ENCODE measurements at regions not wholly inside any gene's neighbourhood (a gene's known extent, or its start where the extent isn't known, plus 50 kb on each side); places are given as distances from the start of the nearest gene placed in this dataset.

DNA sequence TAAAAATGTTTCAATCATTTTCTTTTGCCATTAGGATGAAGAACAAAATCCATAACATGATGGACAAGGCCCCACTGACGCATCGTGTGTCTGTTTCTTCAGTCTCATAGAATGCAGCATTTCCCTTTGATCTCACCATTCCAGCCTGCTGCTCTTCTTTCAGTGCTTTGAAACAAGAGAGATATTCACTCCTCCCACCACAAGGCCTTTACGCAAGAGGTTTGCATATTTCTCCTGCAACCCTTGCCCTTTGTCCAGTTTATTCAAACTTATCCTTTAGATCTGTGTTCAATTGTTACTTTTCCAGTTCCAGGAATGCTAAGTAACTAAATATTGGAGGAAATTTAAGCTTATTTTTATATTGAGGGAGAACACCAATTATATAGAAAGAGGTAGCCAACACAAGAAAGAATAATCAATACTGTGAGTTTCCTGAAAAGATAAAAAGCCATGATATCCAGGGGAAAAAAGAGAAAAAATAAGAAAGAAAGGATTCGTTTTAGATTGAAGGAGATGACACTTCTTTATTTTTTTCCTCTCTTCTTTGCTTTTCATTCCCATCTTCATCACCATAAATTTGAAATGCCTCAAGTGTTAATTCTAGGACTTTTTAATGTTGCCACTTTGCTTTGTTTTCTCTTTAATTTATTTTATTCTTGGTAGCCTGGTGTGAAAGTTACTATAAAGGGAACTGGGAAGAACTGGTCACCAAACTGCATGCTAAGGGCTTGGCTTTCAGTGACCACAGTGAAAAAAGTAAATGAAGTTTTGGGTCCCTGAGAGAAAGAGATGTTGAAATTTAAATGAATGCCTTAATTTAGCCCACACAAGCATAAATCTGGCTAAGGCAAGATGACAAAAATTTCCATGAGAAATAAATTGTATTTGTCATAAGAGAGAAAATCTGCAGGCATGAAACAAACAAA lies 102.1 kb downstream of the KIF2B start:
- TF ChIP-seq CTCF (IDR thresholded peaks at IDR 0.05; ENCODE audit: poor library complexity, severe bottlenecking), result no peak
- no peak for TF ChIP-seq POLR2AphosphoS5 (IDR thresholded peaks at IDR 0.05)
- no peak for TF ChIP-seq EP300 (conservative IDR thresholded peaks at IDR 0.05; ENCODE audit: poor library complexity, severe bottlenecking)
- TF ChIP-seq RAD21 (conservative IDR thresholded peaks at IDR 0.05), result no peak
- TF ChIP-seq, protein P1, sequence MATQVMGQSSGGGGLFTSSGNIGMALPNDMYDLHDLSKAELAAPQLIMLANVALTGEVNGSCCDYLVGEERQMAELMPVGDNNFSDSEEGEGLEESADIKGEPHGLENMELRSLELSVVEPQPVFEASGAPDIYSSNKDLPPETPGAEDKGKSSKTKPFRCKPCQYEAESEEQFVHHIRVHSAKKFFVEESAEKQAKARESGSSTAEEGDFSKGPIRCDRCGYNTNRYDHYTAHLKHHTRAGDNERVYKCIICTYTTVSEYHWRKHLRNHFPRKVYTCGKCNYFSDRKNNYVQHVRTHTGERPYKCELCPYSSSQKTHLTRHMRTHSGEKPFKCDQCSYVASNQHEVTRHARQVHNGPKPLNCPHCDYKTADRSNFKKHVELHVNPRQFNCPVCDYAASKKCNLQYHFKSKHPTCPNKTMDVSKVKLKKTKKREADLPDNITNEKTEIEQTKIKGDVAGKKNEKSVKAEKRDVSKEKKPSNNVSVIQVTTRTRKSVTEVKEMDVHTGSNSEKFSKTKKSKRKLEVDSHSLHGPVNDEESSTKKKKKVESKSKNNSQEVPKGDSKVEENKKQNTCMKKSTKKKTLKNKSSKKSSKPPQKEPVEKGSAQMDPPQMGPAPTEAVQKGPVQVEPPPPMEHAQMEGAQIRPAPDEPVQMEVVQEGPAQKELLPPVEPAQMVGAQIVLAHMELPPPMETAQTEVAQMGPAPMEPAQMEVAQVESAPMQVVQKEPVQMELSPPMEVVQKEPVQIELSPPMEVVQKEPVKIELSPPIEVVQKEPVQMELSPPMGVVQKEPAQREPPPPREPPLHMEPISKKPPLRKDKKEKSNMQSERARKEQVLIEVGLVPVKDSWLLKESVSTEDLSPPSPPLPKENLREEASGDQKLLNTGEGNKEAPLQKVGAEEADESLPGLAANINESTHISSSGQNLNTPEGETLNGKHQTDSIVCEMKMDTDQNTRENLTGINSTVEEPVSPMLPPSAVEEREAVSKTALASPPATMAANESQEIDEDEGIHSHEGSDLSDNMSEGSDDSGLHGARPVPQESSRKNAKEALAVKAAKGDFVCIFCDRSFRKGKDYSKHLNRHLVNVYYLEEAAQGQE (IDR thresholded peaks at IDR 0.05; ENCODE audit: borderline replicate concordance), result no peak
- TF ChIP-seq EZH2 (IDR thresholded peaks at IDR 0.05; ENCODE audit: borderline replicate concordance, insufficient read depth, low read length, poor library complexity, severe bottlenecking), result no peak
- no peak for TF ChIP-seq MXI1 (conservative IDR thresholded peaks at IDR 0.05; ENCODE audit: poor library complexity, severe bottlenecking)
